GM21723 (cell line): ENCODE measurements at regions not wholly inside any gene's neighbourhood (a gene's known extent, or its start where the extent isn't known, plus 50 kb on each side); places are given as distances from the start of the nearest gene placed in this dataset.
"Not testable (repeated sequence)": the region's sequence is repeated elsewhere in the genome, so short reads cannot be mapped to it uniquely, and the experiment has no call there.

Experiments
- ATAC-seq: cut with Tn5 transposase; IDR thresholded peaks from one replicate; pipeline ENCODE4 v1.9.1; 2021; ENCODE audit warnings: mild to moderate bottlenecking, moderate library complexity; ENCODE audit not compliant: unreplicated experiment

DNA sequence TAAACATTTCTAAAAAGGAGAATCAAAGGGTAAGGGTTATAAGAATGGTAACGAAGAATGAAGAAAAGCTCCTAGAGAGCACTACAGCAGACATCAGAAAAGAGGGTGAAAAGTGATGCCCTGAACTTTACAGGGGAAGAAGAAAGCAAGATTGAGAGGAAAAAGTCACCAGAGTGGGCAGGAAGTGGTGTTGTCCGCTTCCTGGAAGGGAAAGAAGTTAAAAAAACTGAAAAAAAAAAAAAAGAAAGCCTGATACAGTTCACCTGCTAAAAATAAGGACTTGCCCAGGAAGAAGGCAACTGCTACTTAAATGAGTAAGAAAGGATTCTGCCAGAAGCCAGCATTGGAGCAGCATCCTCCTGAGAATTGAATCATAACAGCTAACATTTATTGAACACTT lies 330.1 kb upstream of the PHF14 start:
- no peak for ATAC-seq

DNA sequence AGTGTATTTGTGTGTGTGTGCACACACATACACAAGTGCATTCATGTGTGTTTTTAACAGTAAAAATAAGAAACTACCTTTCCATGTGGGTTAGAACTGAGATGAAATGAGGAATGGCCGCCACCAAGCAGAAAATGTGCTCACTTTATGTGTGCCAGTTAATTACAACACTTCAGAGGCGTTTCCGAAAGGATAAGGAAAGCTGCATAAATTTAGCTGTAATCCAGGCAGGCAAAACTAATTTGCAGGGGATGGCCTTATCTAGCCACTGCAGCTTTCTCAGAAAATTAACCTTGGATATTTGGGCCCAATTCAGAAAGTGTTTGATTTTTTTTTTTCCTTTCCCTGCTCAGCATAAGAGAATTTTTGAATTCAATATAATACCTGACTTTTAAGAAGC lies 328.8 kb upstream of the PHF14 start:
- ATAC-seq, result no peak

DNA sequence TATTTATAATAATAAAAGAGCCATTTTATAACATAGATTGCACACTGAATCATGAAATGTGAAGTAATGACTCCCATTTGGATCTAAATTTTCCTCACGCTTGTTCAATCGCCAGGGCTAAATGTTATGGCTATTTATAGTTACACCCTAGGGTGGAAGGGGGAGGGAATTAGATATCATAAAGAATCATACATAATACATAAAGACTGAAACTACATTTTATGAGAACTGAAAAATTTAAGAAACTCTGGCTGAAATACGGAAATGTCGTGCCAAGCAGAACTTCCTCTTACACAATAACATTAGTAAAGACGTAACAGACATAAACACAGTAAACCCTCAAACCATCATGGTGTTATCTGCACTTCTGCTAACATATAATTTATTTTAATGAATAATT lies 327.5 kb upstream of the PHF14 start:
- no peak for ATAC-seq

DNA sequence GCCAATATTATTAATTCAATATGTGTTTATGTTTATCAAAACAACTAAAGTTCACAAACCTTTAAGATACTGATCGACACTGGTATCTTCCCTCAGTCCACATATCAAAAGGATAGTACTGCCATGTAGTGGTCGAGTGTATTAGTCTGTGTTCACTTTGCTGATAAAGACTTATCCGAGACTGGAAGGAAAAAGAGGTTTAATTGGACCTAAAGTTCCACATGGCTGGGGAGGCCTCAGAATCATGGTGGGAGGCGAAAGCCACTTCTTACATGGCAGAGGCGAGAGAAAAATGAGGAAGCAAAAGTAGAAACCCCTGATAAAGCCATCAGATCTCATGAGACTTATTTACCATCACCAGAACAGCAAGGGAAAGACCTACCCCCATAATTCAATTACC lies 325.4 kb upstream of the PHF14 start:
- ATAC-seq, result no peak

- not testable (repeated sequence) for ATAC-seq
Measured at GRCh38 chr7:10649120-10649519, 324.6 kb upstream of the PHF14 start.

GRCh38 chr7:10655031-10655430 lies 318.6 kb upstream of the PHF14 start:
- no peak for ATAC-seq

- no peak for ATAC-seq
Measured at GRCh38 chr7:10657201-10657600, 316.5 kb upstream of the PHF14 start.

DNA sequence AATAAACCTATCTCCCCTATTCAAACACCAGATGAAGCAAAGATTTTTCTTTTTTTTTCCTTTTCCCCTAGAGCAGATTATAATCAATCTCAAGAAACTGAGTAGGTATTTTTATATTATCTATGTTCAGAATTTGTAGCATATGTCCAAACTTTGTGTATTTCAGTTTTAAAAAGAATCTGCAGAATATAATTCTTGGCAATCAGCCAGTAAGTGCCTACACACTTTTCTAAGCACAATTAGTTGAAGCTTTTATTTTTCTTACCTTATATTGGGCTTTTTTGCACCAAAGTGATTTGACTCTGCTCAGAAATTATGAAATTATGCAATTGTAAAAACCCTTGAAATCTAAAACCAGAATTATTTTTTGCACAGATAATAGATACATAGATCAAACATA lies 315.8 kb upstream of the PHF14 start:
- no peak for ATAC-seq

DNA sequence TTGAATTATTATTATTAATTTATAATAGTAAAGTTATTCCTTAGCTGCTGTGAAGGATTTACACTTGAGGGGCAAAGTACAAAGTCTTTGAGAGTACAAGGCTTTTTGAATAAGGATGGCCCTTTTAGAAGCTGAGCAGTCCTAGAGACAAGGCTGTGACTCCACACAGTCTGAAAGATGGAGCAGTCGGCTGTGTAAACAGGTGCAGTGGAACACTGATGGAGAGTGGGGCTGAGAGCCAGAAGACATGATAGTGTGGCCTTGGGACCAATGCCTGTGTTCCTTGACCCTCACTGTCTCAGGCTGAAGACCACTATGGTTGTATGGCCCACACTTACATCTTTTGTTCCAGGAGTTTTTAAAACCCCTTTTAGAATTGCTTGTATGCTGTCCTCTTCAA lies 311.2 kb upstream of the PHF14 start:
- no peak for ATAC-seq

- peak; percentile 68 for ATAC-seq
Measured at GRCh38 chr7:10662982-10663884, 310.4 kb upstream of the PHF14 start.

DNA sequence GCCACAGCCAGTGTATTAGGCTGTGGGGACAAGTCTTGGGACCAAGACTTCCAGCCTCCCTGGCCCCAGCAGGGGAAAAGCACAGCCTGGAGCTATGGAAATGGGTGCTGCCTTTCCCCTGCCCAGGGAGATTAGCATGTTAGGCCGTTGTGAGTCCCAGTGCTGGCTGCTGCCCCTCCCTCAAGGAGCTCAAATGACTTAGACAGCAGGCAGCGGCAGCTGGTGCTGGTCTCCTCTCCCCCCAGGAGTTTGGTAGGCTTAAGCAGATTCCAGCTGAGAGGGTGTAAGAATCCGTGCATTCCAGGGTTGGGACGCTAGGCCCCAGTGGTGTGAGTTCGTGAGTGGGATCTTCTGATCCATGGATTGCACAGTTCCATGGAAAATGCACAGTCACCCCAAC lies 301.5 kb upstream of the PHF14 start:
- no peak for ATAC-seq

- no peak for ATAC-seq
Measured at GRCh38 chr7:10677211-10677610, 296.5 kb upstream of the PHF14 start.

DNA sequence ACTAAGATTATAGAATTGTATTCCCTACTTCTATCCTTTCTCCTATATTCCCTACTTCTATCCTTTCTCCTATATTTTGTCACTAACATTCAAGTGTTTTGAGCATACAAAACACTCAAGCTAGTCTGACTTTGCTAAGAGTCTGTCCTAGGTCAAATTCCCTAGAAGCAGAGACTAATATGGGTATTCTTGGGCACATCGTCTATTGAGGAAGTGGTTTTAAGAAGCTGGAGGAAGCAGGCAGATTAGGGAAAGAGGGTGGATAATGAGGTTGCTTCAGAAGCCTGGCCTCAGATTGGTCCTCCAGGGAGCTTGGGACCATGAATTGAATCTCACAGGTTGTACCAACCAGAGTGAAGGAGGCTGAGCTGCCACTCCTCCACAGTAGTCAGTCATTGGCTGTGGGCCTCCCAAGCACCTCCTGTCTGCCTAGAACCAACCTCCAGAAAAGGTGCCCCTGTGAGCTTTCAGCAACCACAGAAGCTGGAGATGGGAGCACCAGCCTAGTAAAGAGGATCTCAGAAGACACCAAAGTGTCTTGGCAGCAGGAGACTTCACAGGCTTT lies 295.9 kb upstream of the PHF14 start:
- ATAC-seq, result no peak

GRCh38 chr7:10684606-10685005 lies 289.1 kb upstream of the PHF14 start:
- no peak for ATAC-seq

DNA sequence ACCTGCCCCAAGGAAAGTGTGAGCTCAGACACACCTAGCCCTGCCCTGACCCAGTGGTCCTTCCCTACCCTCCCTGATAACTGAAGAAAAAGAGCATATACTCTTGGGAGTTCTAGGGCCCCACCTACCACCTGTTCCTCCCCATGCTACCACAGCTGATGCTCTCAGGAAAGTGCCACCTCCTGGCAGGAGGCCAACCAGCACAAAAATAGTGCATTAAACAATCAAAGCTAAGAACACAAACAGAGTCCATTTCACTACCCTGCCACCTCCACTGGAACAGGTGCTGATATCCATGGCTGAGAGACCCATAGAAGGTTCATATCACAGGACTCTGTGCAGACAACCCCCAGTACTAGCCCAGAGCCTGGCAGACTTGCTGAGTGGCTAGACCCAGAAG lies 288.6 kb upstream of the PHF14 start:
- no peak for ATAC-seq

DNA sequence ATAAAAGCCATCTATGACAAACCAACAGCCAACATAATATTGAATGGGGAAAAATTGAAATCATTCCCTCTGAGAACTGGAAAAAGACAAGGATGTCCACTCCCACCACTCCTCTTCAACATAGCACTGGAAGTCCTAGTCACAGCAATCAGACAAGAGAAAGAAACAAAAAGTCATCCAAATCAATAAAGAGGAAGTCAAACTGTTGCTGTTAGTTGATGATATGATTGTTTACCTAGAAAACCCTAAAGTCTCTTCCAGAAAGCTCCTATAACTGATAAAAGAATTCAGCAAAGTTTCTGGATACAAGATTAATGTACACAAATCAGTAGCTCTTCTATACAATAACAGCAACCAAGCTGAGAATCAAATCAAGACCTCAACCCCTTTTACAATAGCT lies 285.1 kb upstream of the PHF14 start:
- ATAC-seq, result no peak

GRCh38 chr7:10696064-10696463 lies 277.6 kb upstream of the PHF14 start:
- no peak for ATAC-seq

- ATAC-seq, result no peak
Measured at GRCh38 chr7:10703059-10703458, 270.6 kb upstream of the PHF14 start.

DNA sequence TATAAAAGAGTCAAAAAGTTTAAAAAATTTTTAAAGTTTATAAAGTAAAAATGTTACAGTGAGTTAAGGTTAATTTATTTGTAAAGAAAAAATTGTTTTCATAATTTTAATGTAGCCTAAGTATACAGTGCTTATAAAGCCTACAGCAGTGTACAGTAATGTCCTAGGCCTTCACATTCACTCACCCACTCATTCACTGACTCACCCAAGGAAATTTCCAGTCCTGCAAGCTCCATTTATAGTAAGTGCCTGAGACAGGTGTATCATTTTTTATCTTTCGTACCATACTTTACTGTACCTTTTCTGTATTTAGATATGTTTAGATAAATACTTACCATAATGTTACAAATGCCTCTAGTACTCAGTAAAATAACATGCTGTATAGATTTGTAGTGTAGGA lies 269.7 kb upstream of the PHF14 start:
- no peak for ATAC-seq

DNA sequence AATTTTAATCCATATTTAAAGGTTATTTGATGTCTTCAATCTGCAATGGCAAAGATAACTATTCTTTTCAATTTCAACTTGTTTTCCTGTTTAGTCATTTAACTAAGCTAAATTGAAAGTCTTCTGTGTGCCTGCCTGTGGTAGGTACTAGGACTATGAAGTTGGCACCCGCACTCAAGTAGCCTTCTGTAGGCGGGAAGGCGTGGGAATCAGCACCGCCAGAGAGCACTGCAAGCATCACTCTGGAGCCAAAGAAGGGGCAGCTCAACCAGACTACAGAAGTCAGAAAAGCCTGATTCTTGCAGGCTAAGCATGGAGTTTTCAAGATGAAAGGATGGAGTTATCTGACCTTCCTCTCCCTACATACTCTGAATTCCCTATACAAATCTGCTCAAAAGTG lies 269.0 kb upstream of the PHF14 start:
- ATAC-seq, result no peak

GRCh38 chr7:10706875-10707493 lies 266.7 kb upstream of the PHF14 start:
- peak; percentile 100 for ATAC-seq

DNA sequence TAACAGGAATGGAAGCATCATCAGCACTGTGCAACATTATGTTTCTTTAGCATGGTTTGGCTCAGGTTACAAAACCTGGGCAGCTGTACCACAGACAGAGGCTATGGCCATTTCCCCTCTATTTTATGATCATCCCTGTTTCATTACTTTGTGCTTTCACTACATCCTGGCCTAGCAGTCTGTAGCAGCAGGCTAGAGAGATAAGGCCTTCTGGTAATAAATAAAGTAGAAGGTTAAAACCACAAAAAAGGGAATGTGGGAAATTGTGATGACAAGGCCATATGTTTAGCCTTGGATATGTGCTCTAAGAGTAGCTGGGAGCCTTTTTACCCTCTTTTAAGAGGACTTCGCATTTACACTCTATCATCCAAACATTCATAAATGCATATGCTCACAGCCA lies 266.2 kb upstream of the PHF14 start:
- ATAC-seq, result peak; percentile 42
